ENCODE measurements at regions not wholly inside any gene's neighbourhood (a gene's known extent, or its start where the extent isn't known, plus 50 kb on each side); places are given as distances from the start of the nearest gene placed in this dataset.
"Not testable (repeated sequence)": the region's sequence is repeated elsewhere in the genome, so short reads cannot be mapped to it uniquely, and the experiment has no call there.

GRCh38 chr6:61217714-61218113, 1068.3 kb downstream of the KHDRBS2 start:
- Mint-ChIP-seq H3K36me3 (peaks cover 14% of the 10 kb centered on the region), H3K4me1 (ENCODE audit: low read depth in 2 of 2) (no peaks in the 10 kb centered on the region), H3K27me3 (no peaks in the 10 kb centered on the region), H3K4me3 (no peak overlapping the region), H3K27ac (no peak overlapping the region), H3K9me3 (peaks cover 12% of the 10 kb centered on the region)
- no peak for DNase-seq (ENCODE audit: low spot score)
- ATAC-seq: no peak

- H3K27ac Mint-ChIP-seq: no peak overlapping the region
- ATAC-seq (no peak), DNase-seq (ENCODE audit: low spot score) (no peak)
- H3K4me3 Mint-ChIP-seq: no peak overlapping the region
- peaks cover 4% of the 10 kb centered on the region for H3K9me3 Mint-ChIP-seq
- H3K27me3 Mint-ChIP-seq: no peaks in the 10 kb centered on the region
- H3K4me1 Mint-ChIP-seq (ENCODE audit: low read depth in 2 of 2): no peaks in the 10 kb centered on the region
- H3K36me3 Mint-ChIP-seq: peaks cover 9% of the 10 kb centered on the region
These were observed 1075.5 kb downstream of the KHDRBS2 start for GRCh38 chr6:61210549-61210948.

GRCh38 chr6:61203966-61204496, 1082.0 kb downstream of the KHDRBS2 start:
- no peak overlapping the region for H3K4me3 Mint-ChIP-seq
- peaks cover 4% of the 10 kb centered on the region for H3K9me3 Mint-ChIP-seq
- H3K27ac Mint-ChIP-seq: no peak overlapping the region
- ATAC-seq (no peak), DNase-seq (ENCODE audit: low spot score) (no peak)
- H3K4me1 Mint-ChIP-seq (ENCODE audit: low read depth in 2 of 2): no peaks in the 10 kb centered on the region
- H3K27me3 Mint-ChIP-seq: no peaks in the 10 kb centered on the region
- peaks cover 13% of the 10 kb centered on the region for H3K36me3 Mint-ChIP-seq

GRCh38 chr6:61200444-61200843, 1085.6 kb downstream of the KHDRBS2 start:
- Mint-ChIP-seq H3K27ac (no peak overlapping the region), H3K4me1 (ENCODE audit: low read depth in 2 of 2) (no peaks in the 10 kb centered on the region), H3K27me3 (no peaks in the 10 kb centered on the region), H3K9me3 (peaks cover 10% of the 10 kb centered on the region), H3K4me3 (no peak overlapping the region), H3K36me3 (peaks cover 14% of the 10 kb centered on the region)
- DNase-seq (ENCODE audit: low spot score): no peak
- no peak for ATAC-seq

- Mint-ChIP-seq H3K9me3 (peaks cover 17% of the 10 kb centered on the region), H3K4me3 (no peak overlapping the region), H3K27me3 (no peaks in the 10 kb centered on the region), H3K27ac (no peak overlapping the region), H3K36me3 (peaks cover 6% of the 10 kb centered on the region), H3K4me1 (ENCODE audit: low read depth in 2 of 2) (no peaks in the 10 kb centered on the region)
- ATAC-seq (no peak), DNase-seq (ENCODE audit: low spot score) (no peak)
These were observed 1092.3 kb downstream of the KHDRBS2 start for GRCh38 chr6:61193771-61194170.

- DNase-seq (ENCODE audit: low spot score) (no peak), ATAC-seq (peak in 1 of 2 donors; percentile 28)
- no peak overlapping the region for H3K4me3 Mint-ChIP-seq
- H3K9me3 Mint-ChIP-seq: peaks cover 19% of the 10 kb centered on the region
- no peaks in the 10 kb centered on the region for H3K27me3 Mint-ChIP-seq
- H3K36me3 Mint-ChIP-seq: peaks cover 7% of the 10 kb centered on the region
- no peaks in the 10 kb centered on the region for H3K4me1 Mint-ChIP-seq (ENCODE audit: low read depth in 2 of 2)
- H3K27ac Mint-ChIP-seq: no peak overlapping the region
These were observed 1093.4 kb downstream of the KHDRBS2 start for GRCh38 chr6:61192610-61193009.

GRCh38 chr6:61168878-61169277, 1117.1 kb downstream of the KHDRBS2 start:
- Mint-ChIP-seq H3K4me3 (no peak overlapping the region), H3K36me3 (peaks cover 16% of the 10 kb centered on the region), H3K4me1 (ENCODE audit: low read depth in 2 of 2) (no peaks in the 10 kb centered on the region), H3K27me3 (no peaks in the 10 kb centered on the region), H3K9me3 (peaks cover 17% of the 10 kb centered on the region), H3K27ac (no peak overlapping the region)
- ATAC-seq (no peak), DNase-seq (ENCODE audit: low spot score) (no peak)

GRCh38 chr6:61149039-61149438, 1137.0 kb downstream of the KHDRBS2 start:
- H3K36me3 Mint-ChIP-seq; H3K27me3 Mint-ChIP-seq; H3K4me3 Mint-ChIP-seq; DNase-seq (ENCODE audit: low spot score); H3K27ac Mint-ChIP-seq; H3K4me1 Mint-ChIP-seq (ENCODE audit: low read depth in 2 of 2); ATAC-seq; H3K9me3 Mint-ChIP-seq: not testable (repeated sequence)

- not testable (repeated sequence) for ATAC-seq; DNase-seq (ENCODE audit: low spot score); H3K9me3 Mint-ChIP-seq; H3K4me3 Mint-ChIP-seq; H3K27me3 Mint-ChIP-seq; H3K27ac Mint-ChIP-seq; H3K36me3 Mint-ChIP-seq; H3K4me1 Mint-ChIP-seq (ENCODE audit: low read depth in 2 of 2)
These were observed 1143.8 kb downstream of the KHDRBS2 start for GRCh38 chr6:61142261-61142660.

GRCh38 chr6:61134028-61134427, 1152.0 kb downstream of the KHDRBS2 start:
- no peaks in the 10 kb centered on the region for H3K4me1 Mint-ChIP-seq (ENCODE audit: low read depth in 2 of 2)
- H3K27ac Mint-ChIP-seq: no peak overlapping the region
- ATAC-seq (no peak), DNase-seq (ENCODE audit: low spot score) (no peak)
- H3K4me3 Mint-ChIP-seq: no peak overlapping the region
- H3K9me3 Mint-ChIP-seq: peaks cover 17% of the 10 kb centered on the region
- peaks cover 15% of the 10 kb centered on the region for H3K36me3 Mint-ChIP-seq
- H3K27me3 Mint-ChIP-seq: no peaks in the 10 kb centered on the region

- H3K36me3 Mint-ChIP-seq; H3K4me3 Mint-ChIP-seq; H3K27ac Mint-ChIP-seq; H3K4me1 Mint-ChIP-seq (ENCODE audit: low read depth in 2 of 2); H3K9me3 Mint-ChIP-seq; ATAC-seq; DNase-seq (ENCODE audit: low spot score); H3K27me3 Mint-ChIP-seq: not testable (repeated sequence)
These were observed 1171.8 kb downstream of the KHDRBS2 start for GRCh38 chr6:61114185-61114584.

GRCh38 chr6:61107914-61108313, 1178.1 kb downstream of the KHDRBS2 start:
- DNase-seq (ENCODE audit: low spot score); H3K36me3 Mint-ChIP-seq: not testable (repeated sequence)

GRCh38 chr6:61103660-61104059, 1182.4 kb downstream of the KHDRBS2 start:
- not testable (repeated sequence) for ATAC-seq; DNase-seq (ENCODE audit: low spot score); H3K4me1 Mint-ChIP-seq (ENCODE audit: low read depth in 2 of 2); H3K4me3 Mint-ChIP-seq; H3K36me3 Mint-ChIP-seq; H3K27ac Mint-ChIP-seq; H3K27me3 Mint-ChIP-seq
- peaks cover 16% of the 10 kb centered on the region for H3K9me3 Mint-ChIP-seq

More at GRCh38 chr6:61107914-61108313, 1178.1 kb downstream of the KHDRBS2 start:
- not testable (repeated sequence) for H3K4me3 Mint-ChIP-seq; H3K4me1 Mint-ChIP-seq (ENCODE audit: low read depth in 2 of 2); ATAC-seq; H3K27ac Mint-ChIP-seq; H3K27me3 Mint-ChIP-seq
- H3K9me3 Mint-ChIP-seq: peaks cover 18% of the 10 kb centered on the region

GRCh38 chr6:61100072-61100471, 1186.0 kb downstream of the KHDRBS2 start:
- Mint-ChIP-seq H3K4me3 (no peak overlapping the region), H3K4me1 (ENCODE audit: low read depth in 2 of 2) (no peaks in the 10 kb centered on the region), H3K27me3 (no peaks in the 10 kb centered on the region), H3K36me3 (no peaks in the 10 kb centered on the region), H3K27ac (no peak overlapping the region), H3K9me3 (peaks cover 19% of the 10 kb centered on the region)
- ATAC-seq: no peak
- DNase-seq (ENCODE audit: low spot score): no peak

GRCh38 chr6:61099561-61099960, 1186.5 kb downstream of the KHDRBS2 start:
- H3K36me3 Mint-ChIP-seq; H3K27me3 Mint-ChIP-seq; DNase-seq (ENCODE audit: low spot score); H3K4me1 Mint-ChIP-seq (ENCODE audit: low read depth in 2 of 2); ATAC-seq; H3K27ac Mint-ChIP-seq; H3K4me3 Mint-ChIP-seq: not testable (repeated sequence)
- peaks cover 18% of the 10 kb centered on the region for H3K9me3 Mint-ChIP-seq

Data from natural killer cell treated with Interleukin-12 subunit alpha and Interleukin-12 subunit beta and Interleukin-15 and Interleukin-18, amount 100 ng/mL, for 72 hours (primary cell).